SU-DHL-6 (cell line): ENCODE measurements at regions not wholly inside any gene's neighbourhood (a gene's known extent, or its start where the extent isn't known, plus 50 kb on each side); places are given as distances from the start of the nearest gene placed in this dataset.

ENCODE experiments used
- EZH2phosphoT487 ChIP-seq: fragments of 200-600 bp; sonication (generic), shearing (Covaris generic); conservative IDR thresholded peaks from 2 replicates; pipeline ENCODE4 v1.6.1; 2018; ENCODE audit warnings: mild to moderate bottlenecking, antibody characterized with exemption, low read length, moderate library complexity, mixed read lengths
- TF ChIP-seq, protein P1 (sequence below): fragments of 200-600 bp; sonication (generic); IDR thresholded peaks from one replicate; pipeline ENCODE4 v1.5.1; 2017; ENCODE audit warnings: antibody characterized with exemption, mild to moderate bottlenecking, low read length, moderate library complexity; ENCODE audit not compliant: insufficient read depth, poor library complexity, severe bottlenecking

DNA sequence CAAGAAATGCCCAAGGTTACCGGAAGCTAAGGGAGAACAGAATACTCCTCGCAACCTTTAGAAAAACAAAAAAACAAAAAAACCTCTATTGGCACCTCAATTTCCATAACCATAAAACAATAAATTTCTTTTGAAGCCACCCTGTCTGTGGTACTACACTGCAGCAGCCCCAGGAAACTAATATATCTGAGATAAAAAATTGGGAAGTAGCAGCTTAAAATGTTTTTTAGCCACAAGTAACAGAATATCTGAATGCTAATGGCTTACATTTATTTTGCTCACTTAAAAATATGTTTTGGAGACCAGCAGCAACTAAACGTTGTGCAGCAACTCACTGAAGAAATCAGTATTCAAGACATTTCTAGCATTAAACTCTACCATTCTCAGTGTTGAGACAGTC, 969.6 kb downstream of the DNAH5 start:
- TF ChIP-seq EZH2phosphoT487: no peak
- TF ChIP-seq, protein P1, sequence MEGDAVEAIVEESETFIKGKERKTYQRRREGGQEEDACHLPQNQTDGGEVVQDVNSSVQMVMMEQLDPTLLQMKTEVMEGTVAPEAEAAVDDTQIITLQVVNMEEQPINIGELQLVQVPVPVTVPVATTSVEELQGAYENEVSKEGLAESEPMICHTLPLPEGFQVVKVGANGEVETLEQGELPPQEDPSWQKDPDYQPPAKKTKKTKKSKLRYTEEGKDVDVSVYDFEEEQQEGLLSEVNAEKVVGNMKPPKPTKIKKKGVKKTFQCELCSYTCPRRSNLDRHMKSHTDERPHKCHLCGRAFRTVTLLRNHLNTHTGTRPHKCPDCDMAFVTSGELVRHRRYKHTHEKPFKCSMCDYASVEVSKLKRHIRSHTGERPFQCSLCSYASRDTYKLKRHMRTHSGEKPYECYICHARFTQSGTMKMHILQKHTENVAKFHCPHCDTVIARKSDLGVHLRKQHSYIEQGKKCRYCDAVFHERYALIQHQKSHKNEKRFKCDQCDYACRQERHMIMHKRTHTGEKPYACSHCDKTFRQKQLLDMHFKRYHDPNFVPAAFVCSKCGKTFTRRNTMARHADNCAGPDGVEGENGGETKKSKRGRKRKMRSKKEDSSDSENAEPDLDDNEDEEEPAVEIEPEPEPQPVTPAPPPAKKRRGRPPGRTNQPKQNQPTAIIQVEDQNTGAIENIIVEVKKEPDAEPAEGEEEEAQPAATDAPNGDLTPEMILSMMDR: no peak
